ENCODE measurements at regions not wholly inside any gene's neighbourhood (a gene's known extent, or its start where the extent isn't known, plus 50 kb on each side); places are given as distances from the start of the nearest gene placed in this dataset.

GRCh38 chr6:4405621-4406212 lies 270.3 kb upstream of the ECI2 start:
- no peak for DNase-seq (ENCODE audit: low read depth)

- DNase-seq (ENCODE audit: low read depth): no peak
Measured at GRCh38 chr6:4404415-4404814, 269.0 kb upstream of the ECI2 start.

- DNase-seq (ENCODE audit: low read depth): no peak
Measured at GRCh38 chr6:4403828-4404227, 268.5 kb upstream of the ECI2 start.

GRCh38 chr6:4403023-4403752 lies 267.8 kb upstream of the ECI2 start:
- DNase-seq (ENCODE audit: low read depth): no peak

GRCh38 chr6:4402477-4402976 lies 267.2 kb upstream of the ECI2 start:
- no peak for DNase-seq (ENCODE audit: low read depth)

GRCh38 chr6:4401408-4402368 lies 266.3 kb upstream of the ECI2 start:
- no peak for DNase-seq (ENCODE audit: low read depth)

- DNase-seq (ENCODE audit: low read depth): no peak
Measured at GRCh38 chr6:4399656-4400055, 264.3 kb upstream of the ECI2 start.

GRCh38 chr6:4398791-4399190 lies 263.4 kb upstream of the ECI2 start:
- no peak for DNase-seq (ENCODE audit: low read depth)

GRCh38 chr6:4397307-4397706 lies 261.9 kb upstream of the ECI2 start:
- DNase-seq (ENCODE audit: low read depth): no peak

GRCh38 chr6:4396044-4396443 lies 260.7 kb upstream of the ECI2 start:
- DNase-seq (ENCODE audit: low read depth): no peak

GRCh38 chr6:4395386-4395785 lies 260.0 kb upstream of the ECI2 start:
- DNase-seq (ENCODE audit: low read depth): no peak

GRCh38 chr6:4394786-4395185 lies 259.4 kb upstream of the ECI2 start:
- no peak for DNase-seq (ENCODE audit: low read depth)

GRCh38 chr6:4388675-4389074 lies 253.3 kb upstream of the ECI2 start:
- DNase-seq (ENCODE audit: low read depth): no peak

- DNase-seq (ENCODE audit: low read depth): no peak
Measured at GRCh38 chr6:4384656-4385055, 249.3 kb upstream of the ECI2 start.

GRCh38 chr6:4383910-4384638 lies 248.7 kb upstream of the ECI2 start:
- DNase-seq (ENCODE audit: low read depth): no peak

GRCh38 chr6:4382362-4382853 lies 247.0 kb upstream of the ECI2 start:
- no peak for DNase-seq (ENCODE audit: low read depth)

- DNase-seq (ENCODE audit: low read depth): no peak
Measured at GRCh38 chr6:4381381-4381780, 246.0 kb upstream of the ECI2 start.

- DNase-seq (ENCODE audit: low read depth): no peak
Measured at GRCh38 chr6:4380881-4381281, 245.5 kb upstream of the ECI2 start.

- no peak for DNase-seq (ENCODE audit: low read depth)
Measured at GRCh38 chr6:4379958-4380357, 244.6 kb upstream of the ECI2 start.

GRCh38 chr6:4378319-4378996 lies 243.1 kb upstream of the ECI2 start:
- no peak for DNase-seq (ENCODE audit: low read depth)

- DNase-seq (ENCODE audit: low read depth): no peak
Measured at GRCh38 chr6:4377603-4378002, 242.2 kb upstream of the ECI2 start.

Data from activated T-helper 9 cell treated with anti-CD3 and anti-CD28 coated beads, Interleukin-2, amount 50 U/mL, for 16 hours (primary cell).